HG03521 (cell line): ENCODE measurements at regions not wholly inside any gene's neighbourhood (a gene's known extent, or its start where the extent isn't known, plus 50 kb on each side); places are given as distances from the start of the nearest gene placed in this dataset.
"Not testable (repeated sequence)": the region's sequence is repeated elsewhere in the genome, so short reads cannot be mapped to it uniquely, and the experiment has no call there.

Experiments used
- ATAC-seq: cut with Tn5 transposase; IDR thresholded peaks from one replicate; pipeline ENCODE4 v1.9.1; 2021; ENCODE audit warnings: mild to moderate bottlenecking, moderate library complexity; ENCODE audit not compliant: unreplicated experiment

GRCh38 chrX:40943093-40943641 lies 142.1 kb upstream of the USP9X start:
- ATAC-seq, result no peak

GRCh38 chrX:40945361-40945713 lies 139.9 kb upstream of the USP9X start:
- no peak for ATAC-seq

GRCh38 chrX:40947276-40947675 lies 138.0 kb upstream of the USP9X start:
- no peak for ATAC-seq

GRCh38 chrX:40949071-40949470 lies 136.2 kb upstream of the USP9X start:
- ATAC-seq, result no peak

- no peak for ATAC-seq
Measured at GRCh38 chrX:40950546-40950945, 134.7 kb upstream of the USP9X start.

GRCh38 chrX:40951407-40951806 lies 133.8 kb upstream of the USP9X start:
- ATAC-seq, result not testable (repeated sequence)

GRCh38 chrX:40952855-40953254 lies 132.4 kb upstream of the USP9X start:
- no peak for ATAC-seq

GRCh38 chrX:40953369-40953768 lies 131.9 kb upstream of the USP9X start:
- no peak for ATAC-seq

- ATAC-seq, result no peak
Measured at GRCh38 chrX:40960041-40960440, 125.2 kb upstream of the USP9X start.

GRCh38 chrX:40962793-40963407 lies 122.3 kb upstream of the USP9X start:
- no peak for ATAC-seq

- ATAC-seq, result no peak
Measured at GRCh38 chrX:40964008-40964407, 121.2 kb upstream of the USP9X start.

GRCh38 chrX:40964633-40965586 lies 120.3 kb upstream of the USP9X start:
- no peak for ATAC-seq

GRCh38 chrX:40966213-40966820 lies 118.9 kb upstream of the USP9X start:
- ATAC-seq, result no peak

- no peak for ATAC-seq
Measured at GRCh38 chrX:40968180-40968579, 117.1 kb upstream of the USP9X start.

- no peak for ATAC-seq
Measured at GRCh38 chrX:40971736-40972135, 113.5 kb upstream of the USP9X start.

GRCh38 chrX:40973619-40974018 lies 111.6 kb upstream of the USP9X start:
- no peak for ATAC-seq

GRCh38 chrX:40975951-40976350 lies 109.3 kb upstream of the USP9X start:
- no peak for ATAC-seq

- no peak for ATAC-seq
Measured at GRCh38 chrX:40976981-40977380, 108.3 kb upstream of the USP9X start.

GRCh38 chrX:40984962-40985361 lies 100.3 kb upstream of the USP9X start:
- no peak for ATAC-seq

- ATAC-seq, result no peak
Measured at GRCh38 chrX:40987413-40987812, 97.8 kb upstream of the USP9X start.

GRCh38 chrX:40988100-40988499 lies 97.1 kb upstream of the USP9X start:
- ATAC-seq, result no peak

- ATAC-seq, result not testable (repeated sequence)
Measured at GRCh38 chrX:40993395-40993794, 91.8 kb upstream of the USP9X start.
